ENCODE measurements at regions not wholly inside any gene's neighbourhood (a gene's known extent, or its start where the extent isn't known, plus 50 kb on each side); places are given as distances from the start of the nearest gene placed in this dataset.

DNA sequence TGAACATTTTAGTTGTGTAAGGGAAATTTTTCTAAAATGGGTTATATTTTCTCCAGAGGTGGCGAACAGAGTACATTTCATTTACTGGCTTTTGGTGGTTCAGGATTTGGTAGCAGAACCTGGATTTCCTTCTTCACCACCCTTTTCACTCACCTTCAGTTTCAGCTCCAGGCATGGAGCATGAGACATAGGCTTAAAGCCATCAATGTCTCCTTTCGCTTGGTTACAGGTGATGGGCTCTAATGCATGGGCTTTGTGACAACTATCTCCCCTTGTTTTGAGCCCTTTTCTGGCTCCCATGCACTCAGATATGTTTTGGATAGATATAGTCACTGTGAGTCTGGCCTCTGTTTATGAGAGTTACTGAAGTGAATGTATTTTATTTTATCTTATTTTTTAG lies 96.6 kb upstream of the ANKRD28 start:
- TF ChIP-seq, protein P1, sequence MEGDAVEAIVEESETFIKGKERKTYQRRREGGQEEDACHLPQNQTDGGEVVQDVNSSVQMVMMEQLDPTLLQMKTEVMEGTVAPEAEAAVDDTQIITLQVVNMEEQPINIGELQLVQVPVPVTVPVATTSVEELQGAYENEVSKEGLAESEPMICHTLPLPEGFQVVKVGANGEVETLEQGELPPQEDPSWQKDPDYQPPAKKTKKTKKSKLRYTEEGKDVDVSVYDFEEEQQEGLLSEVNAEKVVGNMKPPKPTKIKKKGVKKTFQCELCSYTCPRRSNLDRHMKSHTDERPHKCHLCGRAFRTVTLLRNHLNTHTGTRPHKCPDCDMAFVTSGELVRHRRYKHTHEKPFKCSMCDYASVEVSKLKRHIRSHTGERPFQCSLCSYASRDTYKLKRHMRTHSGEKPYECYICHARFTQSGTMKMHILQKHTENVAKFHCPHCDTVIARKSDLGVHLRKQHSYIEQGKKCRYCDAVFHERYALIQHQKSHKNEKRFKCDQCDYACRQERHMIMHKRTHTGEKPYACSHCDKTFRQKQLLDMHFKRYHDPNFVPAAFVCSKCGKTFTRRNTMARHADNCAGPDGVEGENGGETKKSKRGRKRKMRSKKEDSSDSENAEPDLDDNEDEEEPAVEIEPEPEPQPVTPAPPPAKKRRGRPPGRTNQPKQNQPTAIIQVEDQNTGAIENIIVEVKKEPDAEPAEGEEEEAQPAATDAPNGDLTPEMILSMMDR (optimal IDR thresholded peaks at IDR 0.05 in 1 of 3, IDR thresholded peaks at IDR 0.05 in 1 of 3, conservative IDR thresholded peaks at IDR 0.05 in 1 of 3; ENCODE audit: extremely low read depth in 1 of 3, insufficient read depth in 2 of 3, low read length in 3 of 3): no peak
- TF ChIP-seq EZH2 (IDR thresholded peaks at IDR 0.05; ENCODE audit: low read length): no peak

Measured in keratinocyte (primary cell).